HepG2 (cell line): ENCODE measurements at regions not wholly inside any gene's neighbourhood (a gene's known extent, or its start where the extent isn't known, plus 50 kb on each side); places are given as distances from the start of the nearest gene placed in this dataset.

Experiments used
- CBFB ChIP-seq: sonication (generic); formaldehyde crosslinking; IDR thresholded peaks from 2 replicates; pipeline ENCODE4 v1.4.0; 2020; ENCODE audit warnings: missing genetic modification reagents
- CC2D1A ChIP-seq: sonication (generic); formaldehyde crosslinking; IDR thresholded peaks from 2 replicates; pipeline ENCODE4 v1.8.1; 2023; ENCODE audit warnings: mild to moderate bottlenecking, missing genetic modification reagents
- DMAP1 ChIP-seq: IDR thresholded peaks from 2 replicates; pipeline ENCODE4 v1.6.1; 2016
- EHMT2 ChIP-seq: fragments of 200-600 bp; sonication (generic); IDR thresholded peaks from 2 replicates; pipeline ENCODE4 v1.7.0; 2017; ENCODE audit warnings: antibody characterized with exemption, low read depth, low read length, borderline replicate concordance
- HNRNPH1 ChIP-seq: fragments of 200-400 bp; formaldehyde crosslinking; optimal IDR thresholded peaks from 2 replicates; pipeline ENCODE3; 2017; ENCODE audit warnings: mild to moderate bottlenecking, low read depth, low read length
- HNRNPUL1 ChIP-seq: fragments of 200-400 bp; formaldehyde crosslinking; IDR thresholded peaks from 2 replicates; pipeline ENCODE4 v1.6.1; 2017; ENCODE audit warnings: low read depth, mild to moderate bottlenecking, low read length, moderate library complexity
- HOXA3 ChIP-seq: sonication (generic); formaldehyde crosslinking; IDR thresholded peaks from 2 replicates; pipeline ENCODE4 v1.5.0; 2020; ENCODE audit warnings: missing genetic modification reagents
- ISX ChIP-seq: sonication (generic); formaldehyde crosslinking; conservative IDR thresholded peaks from 2 replicates; pipeline ENCODE4 v1.5.0; 2020; ENCODE audit warnings: missing genetic modification reagents
- MTA3 ChIP-seq: sonication (generic); formaldehyde crosslinking; IDR thresholded peaks from 2 replicates; pipeline ENCODE4 v1.4.0; 2020; ENCODE audit warnings: missing genetic modification reagents
- RAD21 ChIP-seq: fragments of 450-650 bp; formaldehyde crosslinking; IDR thresholded peaks from 2 replicates; pipeline ENCODE4 v1.5.0; 2020; ENCODE audit warnings: mild to moderate bottlenecking
- RXRA ChIP-seq: sonication (generic); formaldehyde crosslinking; IDR thresholded peaks from 2 replicates; pipeline ENCODE4 v1.5.1; 2020; ENCODE audit warnings: missing genetic modification reagents
- SALL1 ChIP-seq: sonication (generic); formaldehyde crosslinking; IDR thresholded peaks from 2 replicates; pipeline ENCODE4 v1.8.0; 2022; ENCODE audit warnings: mild to moderate bottlenecking, missing genetic modification reagents
- SP2 ChIP-seq: sonication (generic); formaldehyde crosslinking; IDR thresholded peaks from 2 replicates; pipeline ENCODE4 v1.5.1; 2020; ENCODE audit warnings: mild to moderate bottlenecking, missing genetic modification reagents
- TBP ChIP-seq: sonication (generic); formaldehyde crosslinking; IDR thresholded peaks from 2 replicates; pipeline ENCODE4 v1.5.0; 2020; ENCODE audit warnings: missing genetic modification reagents
- ZBTB20 ChIP-seq: sonication (generic); formaldehyde crosslinking; IDR thresholded peaks from 2 replicates; pipeline ENCODE4 v1.8.1; 2023; ENCODE audit warnings: missing genetic modification reagents, low read depth, mild to moderate bottlenecking, borderline replicate concordance
- ZBTB8A ChIP-seq: sonication (generic); formaldehyde crosslinking; IDR thresholded peaks from 2 replicates; pipeline ENCODE4 v1.4.0; 2020; ENCODE audit warnings: mild to moderate bottlenecking, low read depth, missing genetic modification reagents, borderline replicate concordance
- ZFP36L2 ChIP-seq: sonication (generic); formaldehyde crosslinking; IDR thresholded peaks from 2 replicates; pipeline ENCODE4 v1.4.0; 2020; ENCODE audit warnings: missing genetic modification reagents
- ZNF10 ChIP-seq: sonication (generic); formaldehyde crosslinking; IDR thresholded peaks from 2 replicates; pipeline ENCODE4 v1.4.0; 2020; ENCODE audit warnings: mild to moderate bottlenecking, low read depth, missing genetic modification reagents, borderline replicate concordance
- ZNF274 ChIP-seq: sonication (generic); formaldehyde crosslinking; IDR thresholded peaks from 2 replicates; pipeline ENCODE4 v1.5.1; 2020; ENCODE audit warnings: mild to moderate bottlenecking, missing genetic modification reagents
- ZNF354B ChIP-seq: sonication (generic); formaldehyde crosslinking; IDR thresholded peaks from 2 replicates; pipeline ENCODE4 v1.8.0; 2022; ENCODE audit warnings: mild to moderate bottlenecking, missing genetic modification reagents
- ZNF510 ChIP-seq: sonication (generic); formaldehyde crosslinking; IDR thresholded peaks from 2 replicates; pipeline ENCODE4 v1.4.0; 2020; ENCODE audit warnings: low read depth, mild to moderate bottlenecking, missing genetic modification reagents
- ZNF709 ChIP-seq: sonication (generic); formaldehyde crosslinking; IDR thresholded peaks from 2 replicates; pipeline ENCODE4 v1.5.0; 2020; ENCODE audit warnings: mild to moderate bottlenecking, missing genetic modification reagents
- ZNF772 ChIP-seq: sonication (generic); formaldehyde crosslinking; IDR thresholded peaks from 2 replicates; pipeline ENCODE4 v1.5.0; 2020; ENCODE audit warnings: mild to moderate bottlenecking, missing genetic modification reagents
- TF ChIP-seq, protein P1 (sequence below): sonication (generic); formaldehyde crosslinking; conservative IDR thresholded peaks from 2 replicates; pipeline ENCODE4 v1.8.0; 2022; ENCODE audit warnings: mild to moderate bottlenecking, moderate library complexity, missing genetic modification reagents
- TF ChIP-seq, protein P2 (sequence below): sonication (generic); formaldehyde crosslinking; IDR thresholded peaks from 2 replicates; pipeline ENCODE4 v1.5.1; 2020; ENCODE audit warnings: mild to moderate bottlenecking, moderate library complexity, missing genetic modification reagents
- TF ChIP-seq, protein P3 (sequence below): sonication (generic); formaldehyde crosslinking; IDR thresholded peaks from 2 replicates; pipeline ENCODE4 v1.4.0; 2020; ENCODE audit warnings: mild to moderate bottlenecking, missing genetic modification reagents

DNA sequence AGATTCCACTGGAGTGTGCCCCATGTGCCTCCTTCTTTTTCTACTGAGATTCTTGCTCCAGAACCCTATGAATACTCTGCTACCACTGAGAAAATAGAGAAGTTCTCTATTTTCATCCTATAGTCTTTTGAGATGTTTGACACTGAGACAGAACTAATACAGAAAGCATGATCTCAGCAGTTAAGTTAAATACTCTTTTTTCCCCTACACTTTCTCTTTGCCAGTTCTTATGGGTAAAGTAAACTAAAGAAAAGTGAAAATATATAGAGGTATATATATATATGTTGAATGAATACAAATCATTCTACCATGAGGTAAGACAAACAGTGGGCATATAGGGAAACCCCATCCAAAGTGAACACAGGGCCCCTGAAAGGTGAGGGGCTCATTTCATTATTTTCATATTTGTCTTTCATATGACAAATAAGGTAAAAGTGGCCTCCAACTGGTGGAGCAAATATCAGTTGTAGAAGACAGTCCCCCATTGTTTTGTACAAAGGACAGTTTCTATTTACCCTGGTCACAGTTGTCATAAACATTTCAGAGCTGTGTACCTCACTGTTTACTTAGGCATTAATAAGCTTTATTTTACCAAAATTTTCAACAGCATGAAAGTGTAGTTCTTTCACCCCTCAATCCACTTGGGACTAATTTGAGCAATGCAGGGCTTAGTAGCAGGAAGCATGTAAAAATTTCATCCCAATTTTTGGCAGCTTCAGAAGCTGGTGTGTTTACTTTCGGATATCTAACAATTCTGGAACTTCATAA lies 188.3 kb upstream of the MARCKS start (continued):
- TF ChIP-seq ZNF274 (CRISPR knock-in tag): no peak
- no peak for TF ChIP-seq DMAP1
- TF ChIP-seq RXRA (CRISPR knock-in tag): no peak
- TF ChIP-seq ZNF772 (CRISPR knock-in tag): no peak
- peak; percentile 39; the same call in 1 of the 2 replicates for TF ChIP-seq EHMT2
- TF ChIP-seq ZNF510 (CRISPR knock-in tag): no peak
- TF ChIP-seq MTA3 (CRISPR knock-in tag): no peak
- no peak for TF ChIP-seq ZBTB20 (CRISPR knock-in tag)
- TF ChIP-seq, protein P1, sequence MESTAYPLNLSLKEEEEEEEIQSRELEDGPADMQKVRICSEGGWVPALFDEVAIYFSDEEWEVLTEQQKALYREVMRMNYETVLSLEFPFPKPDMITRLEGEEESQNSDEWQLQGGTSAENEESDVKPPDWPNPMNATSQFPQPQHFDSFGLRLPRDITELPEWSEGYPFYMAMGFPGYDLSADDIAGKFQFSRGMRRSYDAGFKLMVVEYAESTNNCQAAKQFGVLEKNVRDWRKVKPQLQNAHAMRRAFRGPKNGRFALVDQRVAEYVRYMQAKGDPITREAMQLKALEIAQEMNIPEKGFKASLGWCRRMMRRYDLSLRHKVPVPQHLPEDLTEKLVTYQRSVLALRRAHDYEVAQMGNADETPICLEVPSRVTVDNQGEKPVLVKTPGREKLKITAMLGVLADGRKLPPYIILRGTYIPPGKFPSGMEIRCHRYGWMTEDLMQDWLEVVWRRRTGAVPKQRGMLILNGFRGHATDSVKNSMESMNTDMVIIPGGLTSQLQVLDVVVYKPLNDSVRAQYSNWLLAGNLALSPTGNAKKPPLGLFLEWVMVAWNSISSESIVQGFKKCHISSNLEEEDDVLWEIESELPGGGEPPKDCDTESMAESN (CRISPR knock-in tag): no peak
- no peak for TF ChIP-seq CC2D1A (CRISPR knock-in tag)
- no peak for TF ChIP-seq ISX
- TF ChIP-seq ZFP36L2 (CRISPR knock-in tag): no peak
- TF ChIP-seq ZBTB8A: no peak
- TF ChIP-seq ZNF709 (CRISPR knock-in tag): no peak
- TF ChIP-seq, protein P2, sequence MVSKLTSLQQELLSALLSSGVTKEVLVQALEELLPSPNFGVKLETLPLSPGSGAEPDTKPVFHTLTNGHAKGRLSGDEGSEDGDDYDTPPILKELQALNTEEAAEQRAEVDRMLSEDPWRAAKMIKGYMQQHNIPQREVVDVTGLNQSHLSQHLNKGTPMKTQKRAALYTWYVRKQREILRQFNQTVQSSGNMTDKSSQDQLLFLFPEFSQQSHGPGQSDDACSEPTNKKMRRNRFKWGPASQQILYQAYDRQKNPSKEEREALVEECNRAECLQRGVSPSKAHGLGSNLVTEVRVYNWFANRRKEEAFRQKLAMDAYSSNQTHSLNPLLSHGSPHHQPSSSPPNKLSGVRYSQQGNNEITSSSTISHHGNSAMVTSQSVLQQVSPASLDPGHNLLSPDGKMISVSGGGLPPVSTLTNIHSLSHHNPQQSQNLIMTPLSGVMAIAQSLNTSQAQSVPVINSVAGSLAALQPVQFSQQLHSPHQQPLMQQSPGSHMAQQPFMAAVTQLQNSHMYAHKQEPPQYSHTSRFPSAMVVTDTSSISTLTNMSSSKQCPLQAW (CRISPR knock-in tag): no peak
- TF ChIP-seq HNRNPH1: no peak
- no peak for TF ChIP-seq RAD21 (CRISPR knock-in tag)
- TF ChIP-seq SALL1 (CRISPR knock-in tag): peak; percentile 77; the same call in 1 of the 2 replicates
- no peak for TF ChIP-seq HOXA3 (CRISPR knock-in tag)
- TF ChIP-seq, protein P3, sequence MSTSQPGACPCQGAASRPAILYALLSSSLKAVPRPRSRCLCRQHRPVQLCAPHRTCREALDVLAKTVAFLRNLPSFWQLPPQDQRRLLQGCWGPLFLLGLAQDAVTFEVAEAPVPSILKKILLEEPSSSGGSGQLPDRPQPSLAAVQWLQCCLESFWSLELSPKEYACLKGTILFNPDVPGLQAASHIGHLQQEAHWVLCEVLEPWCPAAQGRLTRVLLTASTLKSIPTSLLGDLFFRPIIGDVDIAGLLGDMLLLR: no peak
- TF ChIP-seq ZNF354B (CRISPR knock-in tag): no peak
- no peak for TF ChIP-seq ZNF10 (CRISPR knock-in tag)
- no peak for TF ChIP-seq HNRNPUL1
- no peak for TF ChIP-seq SP2 (CRISPR knock-in tag)
- TF ChIP-seq TBP (CRISPR knock-in tag): no peak
- no peak for TF ChIP-seq CBFB
